Body of pancreas (tissue), 4 donors: ENCODE measurements at regions not wholly inside any gene's neighbourhood (a gene's known extent, or its start where the extent isn't known, plus 50 kb on each side); places are given as distances from the start of the nearest gene placed in this dataset.

Experiments used
- ATAC-seq: fragments of 150-250 bp; one replicate; pipeline ENCODE4 v1.9.1; 2016
- DNase-seq, 4 donors: peaks; one replicate each; pipeline ENCODE4 v3.0.0-alpha.2; 2019
- H3K27ac ChIP-seq, 4 donors: fragments of 200-600 bp; sonication (generic); 1 replicate in 3 of 4; 2 replicates in 1 of 4; pipeline versions ENCODE4 v1.5.1 to v1.6.1; 2016 to 2019; ENCODE audit warnings: mild to moderate bottlenecking in 1 of 4, mixed read lengths in 1 of 4, moderate library complexity in 1 of 4
- H3K27me3 ChIP-seq, 2 donors: fragments of 200-600 bp; sonication (generic); one replicate each; pipeline ENCODE4 v1.6.0; 2016; ENCODE audit warnings: mild to moderate bottlenecking in 1 of 2
- H3K36me3 ChIP-seq, 2 donors: fragments of 200-600 bp; sonication (generic); replicated peaks in 1 of 2; 2 replicates each; pipeline ENCODE4 v1.5.1; 2016; ENCODE audit warnings: low read depth in 2 of 2; ENCODE audit not compliant: insufficient read depth in 1 of 2
- H3K4me1 ChIP-seq: fragments of 200-600 bp; sonication (generic); one replicate; pipeline ENCODE4 v1.6.0; 2016
- H3K4me3 ChIP-seq, 2 donors: fragments of 200-600 bp; sonication (generic); 1 replicate in 1 of 2; 2 replicates in 1 of 2; pipeline ENCODE4 v1.5.1; 2016 to 2019
- H3K9me3 ChIP-seq, 3 donors: fragments of 200-600 bp; sonication (generic); 1 replicate in 2 of 3; 2 replicates in 1 of 3; pipeline ENCODE4 v1.5.1; 2016
- CTCF ChIP-seq, 7 experiments: fragments of 450-650 bp in 4 of 7; fragments of 200-600 bp in 3 of 7; sonication (generic) in 3 of 7; IDR thresholded peaks; one replicate each; pipeline ENCODE4 v1.5.1; 2016 to 2019; ENCODE audit warnings: antibody characterized with exemption in 7 of 7
- POLR2A ChIP-seq, 3 donors: fragments of 450-650 bp; IDR thresholded peaks; one replicate each; pipeline ENCODE4 v1.6.1; 2016; ENCODE audit warnings: antibody characterized with exemption in 3 of 3, mild to moderate bottlenecking in 2 of 3
- WGBS, 2 donors: methylation state at CpG; one replicate each; pipeline ENCODE4 v1.1.5; 2017; 5-methylcytosine and 5-hydroxymethylcytosine counted together
- intact Hi-C: fragments of 100-400 bp; cut with DNase I; formaldehyde crosslinking; loops from one replicate; pipeline ENCODE4 v1.15.1; 2023

- ATAC-seq (no peak), DNase-seq (no peak)
- no peaks in the 10 kb centered on the region for H3K27me3 ChIP-seq
- H3K4me3 ChIP-seq = no peak overlapping the region
- intact Hi-C loops = no loop called here
- no peaks in the 10 kb centered on the region for H3K4me1 ChIP-seq
- no peaks in the 10 kb centered on the region for H3K36me3 ChIP-seq
- no peak overlapping the region for H3K27ac ChIP-seq
- peaks cover 0 to 4% (median 0%) of the 10 kb centered on the region in 3 donors for H3K9me3 ChIP-seq
- no peak for TF ChIP-seq CTCF (IDR thresholded peaks at IDR 0.05)
These were observed 91.5 kb upstream of the VASH1 start for GRCh38 chr14:76669770-76670169.

GRCh38 chr14:76672123-76672522 lies 89.1 kb upstream of the VASH1 start:
- intact Hi-C loops = no loop called here
- no peak overlapping the region for H3K4me3 ChIP-seq
- no peaks in the 10 kb centered on the region for H3K27me3 ChIP-seq
- ATAC-seq = no peak
- H3K9me3 ChIP-seq = peaks cover 0 to 4% (median 0%) of the 10 kb centered on the region in 3 donors
- H3K36me3 ChIP-seq = no peaks in the 10 kb centered on the region
- no peak for DNase-seq
- TF ChIP-seq CTCF (IDR thresholded peaks at IDR 0.05) = no peak
- TF ChIP-seq POLR2A (IDR thresholded peaks at IDR 0.05) = no peak
- H3K4me1 ChIP-seq = no peaks in the 10 kb centered on the region
- WGBS, 2 donors = 79 to 84% methylated on average over 2 to 3 of the region's 3 CpGs
- no peak overlapping the region for H3K27ac ChIP-seq

GRCh38 chr14:76673261-76673660 lies 88.0 kb upstream of the VASH1 start:
- Histone ChIP-seq H3K4me1 (no peaks in the 10 kb centered on the region), H3K4me3 (no peak overlapping the region), H3K36me3 (no peaks in the 10 kb centered on the region), H3K27ac (no peak overlapping the region), H3K27me3 (no peaks in the 10 kb centered on the region), H3K9me3 (peaks cover 0 to under 1% (median 0%) of the 10 kb centered on the region in 3 donors)
- intact Hi-C loops = no loop called here
- ATAC-seq = no peak
- no peak for TF ChIP-seq POLR2A (IDR thresholded peaks at IDR 0.05)
- no peak for TF ChIP-seq CTCF (IDR thresholded peaks at IDR 0.05)
- 90% methylated on average over 3 of the region's 3 CpGs; no CpG with 5 or more reads in 1 of the 2 donors for WGBS, 2 donors
- DNase-seq = no peak

GRCh38 chr14:76675046-76675445 lies 86.2 kb upstream of the VASH1 start:
- no peak for ATAC-seq
- Histone ChIP-seq H3K27ac (no peak overlapping the region), H3K4me3 (no peak overlapping the region), H3K36me3 (no peaks in the 10 kb centered on the region), H3K4me1 (no peaks in the 10 kb centered on the region), H3K27me3 (no peaks in the 10 kb centered on the region), H3K9me3 (no peaks in the 10 kb centered on the region)
- intact Hi-C loops = no loop called here
- TF ChIP-seq CTCF (IDR thresholded peaks at IDR 0.05) (no peak), POLR2A (IDR thresholded peaks at IDR 0.05) (no peak)
- WGBS, 2 donors = 62 to 66% methylated on average over 11 of the region's 11 CpGs
- DNase-seq = no peak

- H3K36me3 ChIP-seq = no peaks in the 10 kb centered on the region
- WGBS, 2 donors = 77 to 90% methylated on average over 5 of the region's 5 CpGs
- TF ChIP-seq POLR2A (IDR thresholded peaks at IDR 0.05) (no peak), CTCF (IDR thresholded peaks at IDR 0.05) (no peak)
These were observed 84.7 kb upstream of the VASH1 start for GRCh38 chr14:76676539-76676938.

More at GRCh38 chr14:76676539-76676938, 84.7 kb upstream of the VASH1 start:
- Histone ChIP-seq H3K4me3 (no peak overlapping the region), H3K27ac (no peak overlapping the region), H3K4me1 (no peaks in the 10 kb centered on the region), H3K9me3 (no peaks in the 10 kb centered on the region), H3K27me3 (no peaks in the 10 kb centered on the region)
- no peak for DNase-seq
- no peak for ATAC-seq
- intact Hi-C loops = no loop called here
